Activated CD4-positive, alpha-beta T cell treated with anti-CD3 and anti-CD28 coated beads, Interleukin-2, Interleukin-4, amounts not matched to agents 100 ng/mL and 50 ng/mL, durations not matched to agents 16 hours and 8 hours (primary cell): ENCODE measurements at regions not wholly inside any gene's neighbourhood (a gene's known extent, or its start where the extent isn't known, plus 50 kb on each side); places are given as distances from the start of the nearest gene placed in this dataset.
"Not testable (repeated sequence)": the region's sequence is repeated elsewhere in the genome, so short reads cannot be mapped to it uniquely, and the experiment has no call there.

ENCODE experiments used
- DNase-seq: peaks from one replicate; pipeline ENCODE4 v3.0.0-alpha.2; 2020; ENCODE audit warnings: low spot score

DNA sequence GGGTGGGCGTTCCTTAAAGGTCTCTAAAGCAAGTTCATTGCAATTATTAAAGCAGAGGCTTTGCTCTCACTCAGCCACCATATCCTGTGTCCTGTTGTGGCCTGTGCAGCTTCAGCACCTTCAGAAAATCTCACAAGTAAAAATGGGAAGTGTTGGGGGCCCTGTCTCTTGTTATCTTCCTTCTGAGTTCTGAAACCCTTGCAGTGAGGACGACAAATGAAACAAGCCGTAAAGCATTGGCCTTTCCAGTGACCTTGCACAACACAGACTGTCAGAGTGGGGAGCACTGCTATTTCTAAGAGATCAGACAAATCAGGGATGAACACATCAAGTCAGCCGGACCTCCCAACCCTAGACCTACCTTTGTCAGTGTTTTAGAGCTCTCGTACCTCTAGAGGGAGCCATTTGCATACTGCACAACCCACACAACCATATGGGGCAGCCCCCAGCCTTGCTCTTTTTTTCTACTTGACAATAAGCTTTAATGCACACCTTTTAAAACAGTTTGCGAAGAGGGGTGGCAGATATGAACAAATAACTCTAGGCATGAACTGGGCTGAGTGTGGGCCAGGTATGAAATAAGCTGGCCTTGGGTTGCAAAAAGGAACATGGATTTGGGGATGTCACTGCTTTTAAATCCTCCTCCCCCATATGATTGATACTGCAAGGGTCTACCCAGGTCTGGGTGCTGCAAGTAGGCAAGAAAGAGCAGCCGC lies 89.8 kb downstream of the KATNIP start:
- DNase-seq = peak; percentile 48

GRCh38 chr16:27640277-27640600 lies 90.3 kb downstream of the KATNIP start:
- no peak for DNase-seq

- no peak for DNase-seq
These were observed 91.3 kb downstream of the KATNIP start for GRCh38 chr16:27641260-27641659.

- DNase-seq = not testable (repeated sequence)
These were observed 91.9 kb downstream of the KATNIP start for GRCh38 chr16:27641734-27642415.

GRCh38 chr16:27642756-27643155 lies 92.8 kb downstream of the KATNIP start:
- no peak for DNase-seq

DNA sequence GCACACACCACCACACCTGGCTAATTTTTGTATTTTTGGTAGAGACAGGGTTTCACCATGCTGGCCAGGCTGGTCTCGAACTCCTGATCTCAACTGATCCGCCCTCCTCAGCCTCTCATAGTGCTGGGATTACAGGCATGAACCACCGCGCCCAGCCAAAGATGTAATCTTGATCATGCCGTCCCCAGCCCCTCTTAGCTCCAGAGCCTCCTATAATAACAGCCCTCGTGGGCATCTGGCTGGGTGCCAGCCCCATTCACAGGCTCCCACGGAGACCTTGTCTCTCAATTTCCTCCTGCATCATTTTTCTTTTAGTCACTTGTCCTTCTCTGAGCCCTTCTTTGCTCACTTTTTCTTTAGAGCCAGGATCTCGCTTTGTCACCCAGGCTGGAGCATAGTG lies 94.2 kb downstream of the KATNIP start:
- no peak for DNase-seq

DNA sequence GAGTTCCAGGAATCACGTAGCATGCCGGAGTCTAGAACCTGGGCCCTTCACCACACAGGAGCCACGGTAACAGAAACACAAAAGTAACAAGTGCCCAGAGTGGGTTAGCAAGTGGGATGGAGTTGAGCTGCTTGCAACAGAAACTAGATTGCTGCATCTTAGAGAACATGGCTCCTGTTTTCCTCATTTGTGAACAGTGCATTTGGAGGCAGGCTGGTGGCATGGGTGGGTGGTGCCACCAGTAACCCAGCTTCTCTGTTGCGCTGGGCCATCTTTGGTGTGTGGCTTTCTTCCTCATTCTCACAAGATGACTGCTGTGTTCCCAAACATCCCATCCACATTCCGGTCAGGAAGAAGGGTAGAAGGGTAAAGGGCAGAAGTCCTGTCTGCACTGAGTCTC lies 95.5 kb downstream of the KATNIP start:
- DNase-seq = no peak

GRCh38 chr16:27646806-27647205 lies 96.9 kb downstream of the KATNIP start:
- DNase-seq = no peak

GRCh38 chr16:27649021-27649420 lies 99.1 kb downstream of the KATNIP start:
- no peak for DNase-seq

GRCh38 chr16:27650073-27650701 lies 100.2 kb downstream of the KATNIP start:
- DNase-seq = no peak

DNA sequence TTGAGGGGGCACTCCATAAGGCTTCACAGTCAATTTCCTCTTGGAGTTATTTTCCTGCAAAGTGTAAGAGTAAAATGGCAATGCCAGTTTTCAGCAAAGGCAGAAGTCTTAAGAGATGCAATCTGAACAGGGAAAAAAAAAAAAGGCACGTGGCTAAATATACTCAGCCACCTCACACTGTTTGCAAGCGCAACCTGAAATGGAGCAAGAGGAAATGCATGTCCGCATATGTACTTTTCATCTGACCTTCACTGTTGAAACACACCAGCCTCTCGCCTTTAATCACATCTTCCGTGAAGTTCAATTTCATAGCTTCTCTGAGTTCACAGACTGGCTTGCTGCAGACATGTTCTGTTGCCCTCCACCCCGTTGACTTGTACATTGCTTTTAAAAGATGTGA lies 101.4 kb downstream of the KATNIP start:
- DNase-seq = no peak

DNA sequence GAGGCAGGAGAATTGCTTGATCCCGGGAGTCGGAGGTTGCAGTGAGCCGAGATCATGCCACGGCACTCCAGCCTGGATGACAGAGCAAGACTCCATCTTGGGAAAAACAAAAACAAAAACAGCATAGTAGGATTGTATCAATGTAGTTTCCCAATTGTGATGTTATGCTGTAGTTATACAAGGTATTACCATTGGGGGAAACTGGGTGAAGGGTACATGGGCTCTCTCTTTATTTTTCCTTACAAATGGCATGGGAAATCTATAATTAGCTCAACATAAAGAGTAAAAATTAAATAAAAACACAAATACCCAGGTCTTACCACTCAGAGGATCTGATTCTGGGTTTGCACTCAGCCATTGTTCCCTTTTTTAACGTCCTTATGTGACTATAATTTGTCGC lies 107.9 kb downstream of the KATNIP start:
- no peak for DNase-seq

DNA sequence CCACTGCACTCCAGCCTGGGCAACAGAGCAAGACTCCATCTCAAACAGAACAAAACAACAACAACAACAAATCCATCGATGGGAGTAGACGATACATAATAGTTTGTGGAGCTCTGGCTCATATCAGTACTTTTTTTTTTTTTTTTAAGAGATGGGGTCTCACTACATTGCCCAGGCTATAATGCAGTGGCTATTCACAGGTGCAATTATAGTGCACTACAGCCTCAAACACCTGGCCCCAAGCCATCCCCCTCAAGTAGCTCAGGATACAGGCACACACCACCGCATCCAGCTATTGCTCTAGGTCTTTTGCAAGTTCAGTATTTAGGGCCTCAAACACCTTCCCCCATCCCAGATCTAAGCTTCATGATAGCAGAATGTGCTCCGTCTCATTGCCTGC lies 110.6 kb downstream of the KATNIP start:
- DNase-seq = no peak

GRCh38 chr16:27663235-27663634 lies 113.3 kb downstream of the KATNIP start:
- DNase-seq = not testable (repeated sequence)

GRCh38 chr16:27665881-27666280 lies 115.9 kb downstream of the KATNIP start:
- DNase-seq = no peak

GRCh38 chr16:27670071-27670810 lies 120.3 kb downstream of the KATNIP start:
- no peak for DNase-seq

DNA sequence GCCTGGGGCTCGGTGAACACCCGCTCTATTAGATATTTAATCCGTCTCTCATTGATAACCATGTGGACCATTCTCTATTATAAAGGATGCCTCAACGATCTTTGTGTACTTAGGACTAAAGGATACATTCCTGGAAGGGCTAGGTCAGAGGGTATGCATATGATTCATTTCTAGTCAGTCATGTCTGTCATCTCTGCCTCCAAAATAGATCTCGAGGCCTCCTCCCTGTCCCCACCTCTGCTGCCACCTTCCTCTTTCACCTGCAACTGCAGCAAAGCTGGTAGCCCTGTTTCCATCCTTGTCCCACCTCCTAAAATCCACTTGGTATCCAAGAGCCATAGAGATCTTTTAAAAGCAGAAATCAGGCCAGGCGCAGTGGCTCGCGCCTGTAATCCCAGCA lies 121.5 kb downstream of the KATNIP start:
- DNase-seq = no peak

DNA sequence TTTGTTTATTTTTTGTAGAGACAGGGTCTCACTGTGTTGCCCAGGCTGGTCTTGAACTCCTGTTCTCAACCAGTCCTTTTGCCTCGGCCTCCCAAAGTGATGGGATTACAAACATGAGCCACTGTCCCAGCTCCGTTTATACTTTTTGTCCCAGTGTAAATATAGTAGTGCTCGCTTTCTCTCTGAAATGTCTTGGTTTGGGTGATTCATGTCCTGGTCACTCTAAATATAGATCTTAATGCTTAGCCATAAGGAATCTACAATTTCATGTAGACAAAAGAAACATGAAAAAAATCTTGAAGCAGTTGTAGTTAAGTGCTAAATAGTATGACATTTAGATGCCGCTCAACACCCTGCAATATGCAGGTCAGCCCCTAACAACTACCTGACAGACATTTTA lies 126.9 kb downstream of the KATNIP start:
- DNase-seq = no peak

DNA sequence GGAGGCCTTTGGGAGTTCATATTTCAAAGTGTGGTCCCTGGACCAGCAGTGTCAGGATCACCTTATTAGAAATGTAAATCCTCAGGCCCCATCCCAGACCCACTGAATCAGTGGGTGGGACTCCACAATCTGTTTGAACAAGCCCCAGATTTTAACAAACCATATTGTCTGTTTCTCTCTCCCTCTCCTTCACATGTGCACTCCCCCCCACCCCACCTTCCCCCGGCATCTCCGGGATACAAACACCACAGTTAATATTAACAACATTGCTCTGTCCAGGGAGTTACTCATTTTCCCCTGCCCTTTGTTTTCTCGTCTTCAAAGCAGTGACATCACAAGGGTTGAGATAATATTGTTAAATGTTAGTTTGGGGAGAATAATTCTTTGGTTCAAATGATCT lies 127.3 kb downstream of the KATNIP start:
- no peak for DNase-seq

DNA sequence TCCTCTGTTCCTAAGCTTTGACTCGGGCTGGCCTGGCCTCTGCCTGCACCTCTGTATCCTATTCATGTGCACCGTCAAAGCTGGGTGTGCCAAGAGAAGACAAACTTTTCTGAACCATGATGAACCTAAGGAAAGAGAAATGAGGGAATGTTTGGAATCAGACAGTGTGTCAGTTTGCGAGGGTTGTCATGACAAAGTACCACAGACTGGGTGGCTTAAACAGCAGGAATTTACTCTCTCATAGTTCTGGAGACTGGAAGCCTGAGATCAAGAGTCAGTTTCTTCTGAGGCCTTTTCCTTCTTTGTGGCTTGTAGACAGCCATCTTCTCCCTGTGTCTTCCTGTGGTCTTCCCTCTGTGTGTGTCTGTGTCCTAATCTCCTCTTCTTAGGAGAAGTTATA lies 129.0 kb downstream of the KATNIP start:
- DNase-seq = no peak

DNA sequence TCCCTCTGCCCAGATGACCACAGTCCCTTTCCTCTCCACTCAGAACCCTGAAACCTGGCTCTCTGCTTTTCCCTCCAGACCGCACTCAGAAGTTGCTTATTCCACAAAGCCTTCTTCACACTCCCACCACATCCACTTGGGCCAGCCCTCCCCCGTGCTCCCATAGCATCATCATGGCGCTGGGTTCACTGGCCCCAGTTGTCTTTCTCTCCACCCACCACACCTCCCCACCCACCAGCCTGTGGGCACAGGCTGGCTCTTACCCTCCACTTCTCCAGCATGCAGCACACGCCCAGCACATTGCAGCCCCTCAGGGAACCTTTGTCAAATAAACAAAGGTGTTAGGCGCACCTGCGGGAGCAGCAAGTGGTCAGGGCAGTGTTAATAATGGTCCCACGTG lies 130.0 kb downstream of the KATNIP start:
- no peak for DNase-seq

- DNase-seq = no peak
These were observed 131.7 kb downstream of the KATNIP start for GRCh38 chr16:27681681-27682080.

DNA sequence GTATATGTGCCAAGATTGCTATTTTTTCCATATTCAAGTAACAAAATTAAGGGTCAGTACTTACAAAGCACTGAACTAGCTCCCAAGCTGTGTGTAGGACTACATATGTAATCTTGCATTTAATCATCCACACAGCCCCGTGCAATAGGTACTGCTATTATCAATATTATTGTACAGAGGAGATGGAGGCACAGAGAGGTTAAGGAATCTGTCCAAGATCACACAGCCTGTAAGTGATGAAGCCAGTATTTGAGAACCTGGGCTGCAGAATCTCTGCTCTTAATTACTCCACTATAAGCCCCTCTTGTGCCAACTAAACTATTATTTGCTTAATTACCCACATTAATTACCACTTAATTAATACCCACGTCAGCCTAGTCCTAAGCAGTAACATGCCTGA lies 134.1 kb downstream of the KATNIP start:
- DNase-seq = no peak
